Mesendoderm (in vitro differentiated cells): ENCODE measurements at regions not wholly inside any gene's neighbourhood (a gene's known extent, or its start where the extent isn't known, plus 50 kb on each side); places are given as distances from the start of the nearest gene placed in this dataset.

Experiments
- DNase-seq: peaks from one replicate; pipeline ENCODE4 v3.0.0; 2013
- H2AK5ac ChIP-seq: 2 replicates; pipeline ENCODE4 v1.6.1; 2013; ENCODE audit warnings: low read length, inconsistent platforms
- H2BK120ac ChIP-seq: 2 replicates; pipeline ENCODE4 v1.6.1; 2013; ENCODE audit warnings: low read depth, mild to moderate bottlenecking, low read length, moderate library complexity, mixed read lengths
- H2BK15ac ChIP-seq: replicated peaks from 2 replicates; pipeline ENCODE4 v1.6.1; 2013; ENCODE audit warnings: low read depth, mild to moderate bottlenecking, moderate library complexity
- H2BK5ac ChIP-seq: 2 replicates; pipeline ENCODE4 v1.6.1; 2013; ENCODE audit warnings: low read length, inconsistent platforms
- H3K18ac ChIP-seq: 2 replicates; pipeline ENCODE4 v1.6.1; 2013; ENCODE audit warnings: mild to moderate bottlenecking, low read length, mixed read lengths
- H3K23ac ChIP-seq: one replicate; pipeline ENCODE4 v1.6.1; 2013; ENCODE audit warnings: low read length
- H3K27ac ChIP-seq: 2 replicates; pipeline ENCODE4 v1.5.1; 2013; ENCODE audit warnings: low read depth, mild to moderate bottlenecking, inconsistent platforms, low read length, moderate library complexity
- H3K27me3 ChIP-seq: 2 replicates; pipeline ENCODE4 v1.6.1; 2013; ENCODE audit warnings: low read length, control low read depth, mild to moderate bottlenecking, inconsistent platforms; ENCODE audit not compliant: insufficient read depth, poor library complexity
- H3K36me3 ChIP-seq: 2 replicates; pipeline ENCODE4 v1.6.1; 2013; ENCODE audit warnings: low read length, inconsistent platforms; ENCODE audit not compliant: control insufficient read depth, insufficient read depth
- H3K4ac ChIP-seq: one replicate; pipeline ENCODE4 v1.6.1; 2013; ENCODE audit warnings: low read depth, mild to moderate bottlenecking, low read length, moderate library complexity
- H3K4me1 ChIP-seq: 2 replicates; pipeline ENCODE4 v1.6.1; 2013; ENCODE audit warnings: low read depth, low read length, inconsistent platforms; ENCODE audit not compliant: control insufficient read depth
- H3K4me2 ChIP-seq: 2 replicates; pipeline ENCODE4 v1.6.1; 2013; ENCODE audit warnings: low read length
- H3K4me3 ChIP-seq: 2 replicates; pipeline ENCODE4 v1.5.1; 2013; ENCODE audit warnings: mild to moderate bottlenecking, low read length
- H3K56ac ChIP-seq: one replicate; pipeline ENCODE4 v1.6.1; 2013; ENCODE audit warnings: low read length
- H3K79me1 ChIP-seq: 2 replicates; pipeline ENCODE4 v1.6.1; 2013; ENCODE audit warnings: low read length, inconsistent platforms
- H3K79me2 ChIP-seq: 2 replicates; pipeline ENCODE4 v1.6.1; 2013; ENCODE audit warnings: mild to moderate bottlenecking, low read length; ENCODE audit not compliant: control insufficient read depth, insufficient read depth
- H3K9ac ChIP-seq: 2 replicates; pipeline ENCODE4 v1.6.1; 2013; ENCODE audit warnings: low read length, inconsistent platforms
- H4K5ac ChIP-seq: one replicate; pipeline ENCODE4 v1.6.1; 2013; ENCODE audit warnings: low read length
- H4K8ac ChIP-seq: one replicate; pipeline ENCODE4 v1.6.1; 2013; ENCODE audit warnings: low read depth, mild to moderate bottlenecking, control low read depth, low read length, moderate library complexity
- WGBS: extraction: QIAGEN DNeasy Blood & Tissue Kit; methylation state at CpG from one replicate; pipeline ENCODE4 v1.1.7; 2013; ENCODE audit warnings: low lambda C conversion rate, missing lambda C conversion rate; ENCODE audit not compliant: insufficient coverage; ENCODE audit errors: extremely low coverage; 5-methylcytosine and 5-hydroxymethylcytosine counted together

DNA sequence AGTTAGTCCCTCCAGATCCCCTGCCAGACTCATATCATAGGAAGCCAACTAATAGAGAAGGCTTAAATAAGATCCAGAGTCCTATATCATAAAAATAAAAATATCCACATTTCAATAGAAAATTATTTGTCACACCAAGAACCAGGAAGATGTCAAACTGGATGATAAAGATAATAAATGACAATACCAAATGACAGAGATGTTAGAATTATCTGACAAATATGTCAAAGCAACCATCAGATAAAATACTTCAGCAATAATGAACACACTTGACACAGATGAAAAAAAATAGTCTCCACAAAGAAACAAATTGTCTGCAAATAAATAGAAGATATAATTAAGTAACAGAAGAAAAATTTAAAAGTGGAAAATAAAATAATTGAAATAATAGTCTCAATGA is 300.7 kb upstream of the FTMT start:
- no peak overlapping the region for H3K27ac ChIP-seq
- H3K9ac ChIP-seq, result no peak overlapping the region
- no peak overlapping the region for H2BK15ac ChIP-seq
- no peak overlapping the region for H2BK5ac ChIP-seq
- no peak overlapping the region for H3K4me3 ChIP-seq
- no peak overlapping the region for H2AK5ac ChIP-seq
- no peak overlapping the region for H3K23ac ChIP-seq
- no peak overlapping the region for H3K56ac ChIP-seq
- H3K4me1 ChIP-seq, result no peaks in the 10 kb centered on the region
- no peak overlapping the region for H3K18ac ChIP-seq
- H3K4me2 ChIP-seq, result no peak overlapping the region
- DNase-seq, result no peak
- H2BK120ac ChIP-seq, result no peak overlapping the region
- H4K8ac ChIP-seq, result no peak overlapping the region
- H3K36me3 ChIP-seq, result no peaks in the 10 kb centered on the region
- H3K79me2 ChIP-seq, result no peaks in the 10 kb centered on the region
- no peak overlapping the region for H4K5ac ChIP-seq
- no peaks in the 10 kb centered on the region for H3K27me3 ChIP-seq
- H3K79me1 ChIP-seq, result no peaks in the 10 kb centered on the region
- no peak overlapping the region for H3K4ac ChIP-seq

DNA sequence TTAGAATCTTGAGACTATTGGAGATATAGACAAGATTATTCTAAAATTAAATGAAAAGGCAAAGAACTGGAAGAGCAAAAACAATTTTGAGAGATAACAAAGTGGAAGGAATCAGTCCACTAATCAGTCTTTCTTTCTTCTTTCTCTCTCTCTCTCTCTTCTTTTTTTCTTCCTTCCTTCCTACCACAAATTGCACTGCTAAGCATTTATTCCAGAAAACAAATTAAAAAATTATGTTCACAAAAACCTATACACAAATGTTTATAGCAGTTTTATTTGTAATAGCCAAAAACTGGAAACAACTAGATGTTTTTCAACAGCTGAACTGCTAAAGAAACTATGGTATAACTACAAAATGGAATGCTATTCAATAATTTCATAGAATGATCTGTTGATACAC is 291.9 kb upstream of the FTMT start:
- no peak overlapping the region for H2BK15ac ChIP-seq
- H3K9ac ChIP-seq, result no peak overlapping the region
- no peak overlapping the region for H2BK5ac ChIP-seq
- H3K79me2 ChIP-seq, result no peaks in the 10 kb centered on the region
- no peak overlapping the region for H3K23ac ChIP-seq
- no peak overlapping the region for H3K4me2 ChIP-seq
- H4K5ac ChIP-seq, result no peak overlapping the region
- no peak overlapping the region for H3K18ac ChIP-seq
- H4K8ac ChIP-seq, result no peak overlapping the region
- no peaks in the 10 kb centered on the region for H3K4me1 ChIP-seq
- H3K79me1 ChIP-seq, result no peaks in the 10 kb centered on the region
- no peaks in the 10 kb centered on the region for H3K27me3 ChIP-seq
- no peak overlapping the region for H3K56ac ChIP-seq
- H2BK120ac ChIP-seq, result no peak overlapping the region
- no peak overlapping the region for H2AK5ac ChIP-seq
- H3K4ac ChIP-seq, result no peak overlapping the region
- no peak overlapping the region for H3K4me3 ChIP-seq
- no peaks in the 10 kb centered on the region for H3K36me3 ChIP-seq
- no peak for DNase-seq
- H3K27ac ChIP-seq, result no peak overlapping the region

DNA sequence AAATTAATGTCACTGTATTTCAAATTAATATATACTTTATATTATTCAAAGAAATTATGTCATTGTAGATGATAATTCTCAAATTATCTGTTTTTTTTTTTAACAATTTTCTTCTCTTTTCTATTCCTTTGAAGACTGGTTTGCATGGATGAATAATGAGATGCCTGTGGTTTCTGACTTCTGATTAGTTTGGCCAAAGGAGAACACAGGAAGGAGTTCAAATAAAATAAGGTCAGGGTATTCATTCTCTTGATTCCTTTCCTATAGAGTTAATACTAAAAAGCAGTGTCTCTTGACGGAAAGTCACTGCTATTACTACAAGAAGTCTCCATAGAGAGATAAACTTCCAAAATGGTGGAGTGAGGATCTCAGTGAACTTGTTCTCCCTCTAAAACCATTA is 279.6 kb upstream of the FTMT start:
- Histone ChIP-seq H3K27ac (no peak overlapping the region), H3K4ac (no peak overlapping the region), H4K5ac (no peak overlapping the region), H3K4me3 (no peak overlapping the region), H4K8ac (no peak overlapping the region), H3K79me2 (no peaks in the 10 kb centered on the region), H2BK120ac (no peak overlapping the region), H3K9ac (no peak overlapping the region), H3K36me3 (no peaks in the 10 kb centered on the region), H3K56ac (no peak overlapping the region), H3K23ac (no peak overlapping the region), H2BK5ac (no peak overlapping the region), H3K79me1 (no peaks in the 10 kb centered on the region), H3K27me3 (no peaks in the 10 kb centered on the region), H3K4me1 (no peaks in the 10 kb centered on the region), H3K4me2 (no peak overlapping the region), H3K18ac (no peak overlapping the region), H2BK15ac (no peak overlapping the region), H2AK5ac (no peak overlapping the region)
- no peak for DNase-seq
- WGBS, result no CpG with 5 or more reads among the region's 1 CpG

DNA sequence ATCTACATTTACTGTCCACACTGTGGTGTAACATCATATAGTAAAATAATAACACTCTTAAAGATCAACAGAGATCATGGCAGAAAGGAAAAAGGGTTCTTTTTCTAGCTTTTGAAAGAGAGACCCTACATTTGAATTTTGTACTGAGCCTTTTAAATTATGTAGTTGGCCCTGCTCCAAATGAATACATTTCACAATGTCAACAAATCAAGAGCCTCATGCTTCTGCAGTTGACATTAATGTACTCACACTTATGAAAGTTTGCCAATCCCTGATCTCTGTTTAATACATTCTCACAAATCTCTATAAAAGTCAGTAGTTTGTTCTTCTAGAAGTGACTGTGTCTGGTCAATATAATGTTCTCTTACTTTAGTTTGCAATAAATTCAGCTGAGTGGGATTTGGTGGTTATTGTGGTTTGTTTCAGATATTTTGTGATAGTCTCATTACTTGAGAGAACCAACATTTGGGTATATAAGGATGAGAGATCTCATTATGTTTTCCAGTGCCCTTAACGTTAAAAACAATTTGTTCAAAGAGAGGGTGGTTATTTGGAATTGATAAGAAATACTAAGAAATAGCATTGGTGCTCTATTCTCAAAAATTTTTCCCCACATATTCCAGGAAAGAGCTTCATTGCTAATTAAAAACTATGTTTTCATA is 277.8 kb upstream of the FTMT start:
- Histone ChIP-seq H2BK120ac (no peak overlapping the region), H3K4me3 (no peak overlapping the region), H3K23ac (no peak overlapping the region), H3K56ac (no peak overlapping the region), H4K5ac (no peak overlapping the region), H3K79me2 (no peaks in the 10 kb centered on the region), H3K4me1 (no peaks in the 10 kb centered on the region), H3K18ac (no peak overlapping the region), H3K4me2 (no peak overlapping the region), H2BK15ac (no peak overlapping the region), H3K36me3 (no peaks in the 10 kb centered on the region), H4K8ac (no peak overlapping the region), H3K27ac (no peak overlapping the region), H3K4ac (no peak overlapping the region), H2BK5ac (no peak overlapping the region), H3K79me1 (no peaks in the 10 kb centered on the region), H2AK5ac (no peak overlapping the region), H3K9ac (no peak overlapping the region), H3K27me3 (no peaks in the 10 kb centered on the region)
- no peak for DNase-seq
- no CpG with 5 or more reads among the region's 1 CpG for WGBS

- no peak for DNase-seq
- Histone ChIP-seq H3K79me1 (no peaks in the 10 kb centered on the region), H2BK5ac (no peak overlapping the region), H3K4me3 (no peak overlapping the region), H3K27ac (no peak overlapping the region), H3K36me3 (no peaks in the 10 kb centered on the region), H3K4me2 (no peak overlapping the region), H3K9ac (no peak overlapping the region), H3K56ac (no peak overlapping the region), H3K23ac (no peak overlapping the region), H3K4me1 (no peaks in the 10 kb centered on the region), H3K4ac (no peak overlapping the region), H4K8ac (no peak overlapping the region), H4K5ac (no peak overlapping the region), H2BK15ac (no peak overlapping the region), H2AK5ac (no peak overlapping the region), H3K27me3 (no peaks in the 10 kb centered on the region), H3K18ac (no peak overlapping the region), H3K79me2 (no peaks in the 10 kb centered on the region), H2BK120ac (no peak overlapping the region)
- WGBS, result no CpG with 5 or more reads among the region's 2 CpGs
Measured at GRCh38 chr5:121581588-121581987, 270.1 kb upstream of the FTMT start.

DNA sequence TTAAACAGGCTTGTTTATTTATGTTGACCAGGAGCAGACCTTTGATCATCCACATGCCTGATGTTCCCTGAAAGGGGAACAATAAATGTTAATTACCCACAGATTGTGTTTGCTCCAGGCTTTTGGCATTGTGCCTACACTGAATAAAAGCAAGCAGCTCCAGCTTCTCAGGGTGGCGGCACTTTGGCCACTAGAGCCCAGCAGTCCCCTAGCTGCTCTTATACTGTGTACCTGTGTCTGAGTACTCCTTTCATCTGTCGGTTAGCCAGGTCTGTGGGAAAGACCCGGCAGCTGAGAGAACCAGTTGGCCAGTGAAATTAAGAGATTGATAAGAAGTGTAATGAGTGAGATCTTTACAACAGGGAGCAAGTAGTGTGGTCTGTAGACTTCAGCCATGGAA is 254.8 kb upstream of the FTMT start:
- H3K27me3 ChIP-seq, result no peaks in the 10 kb centered on the region
- H3K79me1 ChIP-seq, result no peaks in the 10 kb centered on the region
- no peak overlapping the region for H2BK15ac ChIP-seq
- no peak overlapping the region for H2AK5ac ChIP-seq
- no peaks in the 10 kb centered on the region for H3K79me2 ChIP-seq
- peak; percentile 16 for DNase-seq
- no peak overlapping the region for H2BK120ac ChIP-seq
- H3K56ac ChIP-seq, result no peak overlapping the region
- no peak overlapping the region for H3K4ac ChIP-seq
- no peak overlapping the region for H4K8ac ChIP-seq
- H4K5ac ChIP-seq, result no peak overlapping the region
- no peak overlapping the region for H2BK5ac ChIP-seq
- no peaks in the 10 kb centered on the region for H3K36me3 ChIP-seq
- no CpG with 5 or more reads among the region's 3 CpGs for WGBS
- no peak overlapping the region for H3K9ac ChIP-seq
- no peak overlapping the region for H3K27ac ChIP-seq
- no peak overlapping the region for H3K4me3 ChIP-seq
- no peak overlapping the region for H3K4me2 ChIP-seq
- no peak overlapping the region for H3K18ac ChIP-seq
- H3K4me1 ChIP-seq, result no peaks in the 10 kb centered on the region
- no peak overlapping the region for H3K23ac ChIP-seq
